GF-D8 (cell line): ENCODE measurements at regions not wholly inside any gene's neighbourhood (a gene's known extent, or its start where the extent isn't known, plus 50 kb on each side); places are given as distances from the start of the nearest gene placed in this dataset.

Experiments used
- DNase-seq: peaks from one replicate; lab custom pipeline; 2025; lab: John Stamatoyannopoulos, UW

GRCh38 chr2:860259-860855 lies 90.3 kb upstream of the SNTG2 start:
- DNase-seq = no peak

DNA sequence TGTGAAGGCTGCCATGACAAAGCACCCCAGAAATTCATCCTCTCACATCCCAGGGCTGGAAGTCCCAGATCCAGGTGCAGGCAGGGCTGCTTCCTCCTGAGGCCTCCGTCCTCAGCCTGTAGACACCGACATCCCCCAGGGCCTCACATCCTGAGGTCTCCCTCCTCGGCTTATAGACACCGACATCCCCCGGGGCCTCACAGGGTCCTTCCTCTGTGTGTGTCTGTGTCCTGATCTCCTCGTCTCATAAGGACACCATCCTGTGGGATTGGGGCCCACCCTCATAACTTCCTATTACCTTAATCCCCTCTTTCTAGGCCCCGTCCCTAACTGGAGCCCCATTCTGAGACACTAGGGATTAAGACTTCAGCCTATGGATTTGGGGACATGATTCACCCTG lies 92.0 kb upstream of the SNTG2 start:
- no peak for DNase-seq

- DNase-seq = no peak
These were observed 92.7 kb upstream of the SNTG2 start for GRCh38 chr2:857937-858336.

- DNase-seq = no peak
These were observed 93.6 kb upstream of the SNTG2 start for GRCh38 chr2:857081-857480.

GRCh38 chr2:856456-856855 lies 94.2 kb upstream of the SNTG2 start:
- no peak for DNase-seq

DNA sequence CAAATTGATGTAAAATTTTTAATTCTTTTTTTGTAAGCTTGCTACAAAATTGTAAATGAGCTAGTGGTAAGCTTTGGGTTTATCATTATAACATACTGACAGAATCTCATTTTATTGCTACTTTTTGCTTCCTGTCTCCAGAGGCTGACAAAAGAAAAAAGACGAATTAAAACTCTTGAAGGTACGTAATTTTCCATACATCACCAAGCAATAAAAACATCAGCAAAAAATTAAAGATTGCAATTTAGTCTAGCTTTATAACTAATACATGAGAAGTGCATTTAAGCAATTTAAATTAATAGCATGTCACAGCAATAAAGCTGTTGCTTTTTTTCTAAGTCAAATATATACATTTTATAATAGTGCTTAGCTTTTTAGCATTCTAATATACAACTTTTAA lies 94.6 kb upstream of the SNTG2 start:
- no peak for DNase-seq

DNA sequence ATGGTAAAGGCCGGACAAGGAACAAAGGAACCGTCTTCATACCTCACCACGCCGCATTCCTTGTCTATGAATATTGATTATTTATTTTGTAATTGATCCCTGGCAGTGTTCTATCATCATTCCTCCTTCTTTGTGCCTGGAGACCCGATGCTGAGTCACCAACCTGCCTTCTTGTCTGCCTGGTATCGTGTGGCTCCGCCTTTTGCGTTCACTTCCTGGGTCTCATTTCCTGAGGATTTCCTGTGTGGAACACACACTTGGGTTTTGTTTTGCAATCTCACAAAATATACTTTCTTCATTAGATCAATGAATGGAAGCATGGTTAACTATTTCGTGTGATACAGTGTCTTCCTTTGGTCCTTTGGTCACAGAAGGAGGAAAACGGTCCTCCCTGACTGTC lies 95.5 kb upstream of the SNTG2 start:
- no peak for DNase-seq

GRCh38 chr2:854460-854859 lies 96.2 kb upstream of the SNTG2 start:
- DNase-seq = no peak

GRCh38 chr2:853203-853870 lies 97.3 kb upstream of the SNTG2 start:
- no peak for DNase-seq

GRCh38 chr2:852168-852567 lies 98.5 kb upstream of the SNTG2 start:
- no peak for DNase-seq

- DNase-seq = no peak
These were observed 99.0 kb upstream of the SNTG2 start for GRCh38 chr2:851680-852079.

DNA sequence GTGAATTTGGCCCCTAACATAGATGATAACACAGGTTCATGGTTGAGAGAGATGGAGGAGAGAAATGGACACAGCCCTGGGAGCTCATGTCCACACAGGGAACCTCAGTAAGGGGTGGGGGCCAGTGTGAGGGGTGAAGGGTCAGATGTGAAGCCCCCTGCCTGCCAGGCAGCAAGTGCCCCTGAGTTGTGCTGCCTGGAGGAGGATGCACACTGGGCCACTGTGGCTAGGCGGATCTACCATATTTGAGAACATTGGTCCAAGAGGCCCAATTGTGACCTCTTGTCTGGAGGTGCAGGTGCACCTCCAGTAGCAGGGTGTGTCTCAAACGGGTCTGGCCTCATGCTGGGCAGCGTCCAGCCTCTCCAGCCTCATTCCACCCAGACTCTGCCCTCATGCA lies 99.6 kb upstream of the SNTG2 start:
- DNase-seq = no peak

GRCh38 chr2:850429-850828 lies 100.2 kb upstream of the SNTG2 start:
- DNase-seq = no peak

DNA sequence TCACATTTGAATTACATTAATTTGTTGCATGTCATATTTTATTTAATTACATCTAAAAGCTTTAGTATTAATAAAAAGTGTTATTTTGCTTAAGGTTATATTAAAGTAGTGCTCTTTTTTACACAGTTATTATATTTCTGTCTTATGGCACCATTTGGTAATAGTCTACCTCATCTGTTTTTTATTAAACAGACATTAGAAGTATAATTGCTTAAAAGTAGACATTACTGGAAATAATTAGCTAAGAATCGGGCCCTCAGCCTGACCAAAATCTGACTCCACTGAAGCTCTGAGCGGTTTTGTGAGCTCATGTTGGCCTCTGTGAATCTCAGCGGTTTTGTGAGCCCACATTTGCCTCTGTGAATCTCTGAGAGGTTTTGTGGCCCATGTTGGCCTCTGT lies 102.5 kb upstream of the SNTG2 start:
- DNase-seq = no peak

GRCh38 chr2:847669-848068 lies 103.0 kb upstream of the SNTG2 start:
- DNase-seq = no peak

DNA sequence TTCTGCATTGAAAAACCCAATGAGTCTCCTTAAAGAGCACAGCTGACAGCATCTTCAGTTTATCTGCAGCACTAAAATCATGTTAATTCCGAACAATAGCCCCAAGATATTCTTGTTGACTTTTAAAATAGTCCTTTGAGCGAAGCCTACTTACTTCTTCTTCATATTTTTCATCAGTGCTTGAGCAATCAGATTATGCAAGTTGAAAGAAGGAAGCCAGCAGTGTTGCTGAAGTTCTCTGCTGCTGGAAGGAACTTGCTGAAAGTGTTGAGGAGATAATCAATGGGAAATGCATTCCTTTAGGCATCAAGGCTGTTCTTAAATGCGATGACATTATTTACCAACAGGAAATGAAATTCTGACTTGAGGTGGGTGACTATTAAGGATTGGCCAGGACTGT lies 105.9 kb upstream of the SNTG2 start:
- DNase-seq = peak; percentile 42

DNA sequence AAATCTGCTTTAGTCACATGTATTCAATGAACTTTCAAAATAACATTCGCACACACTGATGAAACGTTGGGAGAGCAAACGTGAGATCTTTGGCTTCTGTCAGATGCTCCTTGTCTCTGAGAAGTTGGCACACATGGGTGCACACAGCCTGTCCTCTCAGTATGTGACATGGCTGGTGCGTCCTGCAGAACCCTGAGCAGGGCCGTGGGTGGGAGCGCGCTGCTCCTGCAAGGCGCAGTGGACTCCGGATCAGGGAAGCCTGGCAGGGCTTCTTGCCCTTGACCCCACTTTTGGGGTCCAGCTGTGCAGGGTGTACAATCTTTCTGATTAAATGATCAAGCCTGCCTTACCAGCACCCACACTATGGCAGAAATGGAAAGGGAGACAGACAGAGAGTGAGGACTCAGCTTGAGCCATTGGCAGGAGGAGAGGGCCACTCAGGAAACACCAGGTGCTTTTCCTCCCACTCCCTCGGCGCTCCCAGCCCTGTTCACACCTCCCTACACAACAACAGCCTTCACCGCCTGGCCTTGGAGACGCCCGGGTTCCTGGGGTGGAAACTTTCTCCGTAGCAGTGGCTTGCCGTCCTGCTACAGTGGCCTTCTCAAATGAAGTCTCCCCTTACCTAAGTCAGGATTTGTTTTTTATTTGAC lies 108.4 kb upstream of the SNTG2 start:
- DNase-seq = no peak

GRCh38 chr2:841036-841435 lies 109.6 kb upstream of the SNTG2 start:
- no peak for DNase-seq

DNA sequence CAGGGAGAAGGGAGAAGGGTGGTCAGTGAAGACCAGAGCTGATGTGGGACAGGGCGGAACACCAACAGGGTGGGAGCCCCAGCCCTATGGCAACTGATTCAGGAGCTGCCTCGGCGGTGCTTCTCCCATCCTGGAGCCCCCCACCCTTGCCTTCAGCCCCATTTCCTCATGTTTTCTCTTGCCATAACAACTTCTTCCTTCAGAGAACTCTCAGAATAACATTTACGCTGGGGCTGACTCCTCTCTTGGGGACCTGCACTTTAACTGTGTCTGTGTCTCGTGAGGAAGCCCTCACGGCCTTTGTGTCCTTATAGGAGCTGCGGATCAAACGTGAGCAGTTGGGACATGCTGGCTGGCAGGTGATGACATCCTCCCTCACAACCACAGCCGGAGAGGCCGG lies 116.4 kb upstream of the SNTG2 start:
- DNase-seq = no peak

- no peak for DNase-seq
These were observed 117.5 kb upstream of the SNTG2 start for GRCh38 chr2:833180-833579.

DNA sequence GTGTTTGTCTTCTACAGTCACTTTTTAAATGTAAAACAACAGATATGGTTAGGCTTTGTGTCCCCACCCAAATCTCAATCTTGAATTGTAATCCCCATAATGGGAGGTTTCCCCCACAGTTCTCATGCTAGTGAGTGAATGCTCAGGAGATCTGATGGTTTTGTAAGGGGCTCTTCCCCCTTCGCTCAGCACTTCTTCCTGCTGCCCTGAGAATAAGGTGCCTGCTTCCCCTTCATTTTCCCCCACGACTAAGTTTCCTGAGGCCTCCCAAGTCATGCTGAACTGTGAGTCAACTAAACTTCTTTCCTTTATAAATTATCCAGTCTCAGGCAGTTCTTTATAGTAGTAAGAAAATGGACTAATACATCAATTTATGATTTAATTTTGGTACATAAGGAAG lies 118.0 kb upstream of the SNTG2 start:
- DNase-seq = no peak

GRCh38 chr2:831622-832021 lies 119.0 kb upstream of the SNTG2 start:
- DNase-seq = no peak

GRCh38 chr2:831225-831536 lies 119.5 kb upstream of the SNTG2 start:
- DNase-seq = no peak
